ENCODE measurements at regions not wholly inside any gene's neighbourhood (a gene's known extent, or its start where the extent isn't known, plus 50 kb on each side); places are given as distances from the start of the nearest gene placed in this dataset.

DNA sequence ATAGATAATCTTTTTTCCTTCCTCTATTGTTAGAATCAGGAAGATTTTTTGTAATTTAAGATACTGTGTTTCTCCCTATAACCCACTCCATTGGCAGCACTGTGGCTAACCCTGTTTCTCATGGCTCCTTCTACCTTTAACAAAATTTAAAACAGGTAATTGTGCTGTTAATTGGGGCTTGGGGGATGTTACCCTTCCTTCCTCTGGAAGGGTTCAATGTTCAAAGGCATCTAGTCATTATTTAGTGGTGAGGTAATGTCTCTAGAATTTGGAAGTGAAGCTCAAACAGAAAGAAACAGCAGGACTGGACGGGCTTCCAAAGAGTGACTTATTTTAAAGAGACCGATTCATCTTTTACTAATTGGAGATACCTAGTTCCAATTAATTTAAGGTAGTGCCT lies 166.4 kb downstream of the TRIML1 start:
- DNase-seq (ENCODE audit: extremely low spot score in 2 of 2), result no peak
- Histone ChIP-seq H3K27me3 (no peaks in the 10 kb centered on the region), H3K4me1 (no peaks in the 10 kb centered on the region), H3K36me3 (no peaks in the 10 kb centered on the region), H3K27ac (no peak overlapping the region), H3K4me3 (no peak overlapping the region), H3K9me3 (no peaks in the 10 kb centered on the region)
- TF ChIP-seq POLR2AphosphoS5 (IDR thresholded peaks at IDR 0.05; ENCODE audit: insufficient read depth in 1 of 2, low read depth in 1 of 2) (no peak), POLR2A (IDR thresholded peaks at IDR 0.05) (no peak), CTCF (IDR thresholded peaks at IDR 0.05) (no peak)
- intact Hi-C loops (cut with DNase I), result no loop called here

DNA sequence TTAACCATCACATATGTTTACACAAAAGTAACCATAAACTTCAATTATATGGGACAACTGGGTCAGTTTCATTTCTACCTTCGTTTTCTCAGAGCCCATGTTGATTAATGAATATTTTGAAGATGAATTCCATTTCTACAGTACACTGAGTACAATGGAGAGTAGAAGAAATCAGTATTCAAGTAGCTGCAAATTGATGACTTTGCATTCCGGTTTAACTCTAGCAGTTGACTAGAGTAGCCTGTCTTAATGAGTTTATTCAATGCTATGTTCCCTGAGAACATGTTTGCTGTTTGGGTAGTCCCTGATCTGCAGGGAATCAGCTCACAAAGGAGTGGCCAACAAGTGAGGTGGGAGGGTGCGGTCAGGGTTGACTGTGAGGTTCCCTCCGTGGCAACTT lies 168.3 kb downstream of the TRIML1 start:
- H3K9me3 ChIP-seq, result no peaks in the 10 kb centered on the region
- H3K27ac ChIP-seq, result no peak overlapping the region
- H3K36me3 ChIP-seq, result no peaks in the 10 kb centered on the region
- H3K27me3 ChIP-seq, result no peaks in the 10 kb centered on the region
- intact Hi-C loops (cut with DNase I), result no loop called here
- H3K4me1 ChIP-seq, result no peaks in the 10 kb centered on the region
- no peak overlapping the region for H3K4me3 ChIP-seq
- TF ChIP-seq CTCF (IDR thresholded peaks at IDR 0.05) (no peak), POLR2A (IDR thresholded peaks at IDR 0.05) (no peak), POLR2AphosphoS5 (IDR thresholded peaks at IDR 0.05; ENCODE audit: insufficient read depth in 1 of 2, low read depth in 1 of 2) (no peak)
- DNase-seq (ENCODE audit: extremely low spot score in 2 of 2), result no peak

DNA sequence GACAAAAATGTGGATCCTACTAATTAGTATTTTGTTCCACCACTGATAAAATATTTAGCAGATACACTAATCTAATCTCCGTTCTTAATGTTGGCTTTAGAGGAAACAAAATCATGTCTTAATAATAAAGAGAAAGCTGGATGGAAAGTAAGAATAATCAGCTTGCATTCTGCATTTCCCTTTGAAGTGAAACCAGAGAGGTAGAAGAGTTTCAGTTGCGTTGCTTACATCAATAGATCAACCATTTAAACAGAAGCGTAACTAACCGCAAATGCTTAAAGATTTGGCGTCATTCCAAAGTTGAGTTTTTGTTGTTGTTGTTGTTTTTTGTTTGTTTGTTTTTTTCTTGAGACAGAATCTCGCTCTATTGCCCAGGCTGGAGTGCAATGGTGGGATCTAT lies 168.9 kb downstream of the TRIML1 start:
- no peaks in the 10 kb centered on the region for H3K4me1 ChIP-seq
- TF ChIP-seq CTCF (IDR thresholded peaks at IDR 0.05) (no peak), POLR2AphosphoS5 (IDR thresholded peaks at IDR 0.05; ENCODE audit: insufficient read depth in 1 of 2, low read depth in 1 of 2) (no peak), POLR2A (IDR thresholded peaks at IDR 0.05) (no peak)
- no peaks in the 10 kb centered on the region for H3K27me3 ChIP-seq

DNA sequence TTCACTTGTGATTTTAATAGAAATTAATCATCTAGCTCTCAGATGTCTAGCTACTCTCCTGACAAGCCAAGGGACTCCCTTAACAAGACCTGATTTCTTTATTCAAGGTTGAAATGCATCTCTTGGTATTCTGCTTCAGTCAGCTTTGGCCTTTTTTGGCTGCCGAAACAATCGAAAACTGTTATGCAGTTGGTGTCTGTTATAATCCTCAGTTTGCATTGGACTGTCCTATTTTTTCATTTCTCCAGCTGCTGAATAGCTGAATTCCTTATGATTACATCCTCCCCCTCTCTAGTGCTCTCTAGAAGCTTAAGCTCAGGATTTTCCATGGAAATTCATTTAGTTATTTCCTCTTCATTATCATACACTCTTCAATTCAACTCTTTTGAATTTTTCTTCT lies 177.2 kb downstream of the TRIML1 start:
- no peak overlapping the region for H3K4me3 ChIP-seq
- H3K36me3 ChIP-seq, result no peaks in the 10 kb centered on the region
- intact Hi-C loops (cut with DNase I), result no loop called here
- H3K27ac ChIP-seq, result no peak overlapping the region
- no peaks in the 10 kb centered on the region for H3K27me3 ChIP-seq
- H3K4me1 ChIP-seq, result no peaks in the 10 kb centered on the region
- TF ChIP-seq POLR2AphosphoS5 (IDR thresholded peaks at IDR 0.05; ENCODE audit: insufficient read depth in 1 of 2, low read depth in 1 of 2) (no peak), POLR2A (IDR thresholded peaks at IDR 0.05) (no peak), CTCF (IDR thresholded peaks at IDR 0.05) (no peak)
- no peak for DNase-seq (ENCODE audit: extremely low spot score in 2 of 2)
- H3K9me3 ChIP-seq, result no peaks in the 10 kb centered on the region

More for the DNA sequence above, 168.9 kb downstream of the TRIML1 start:
- H3K9me3 ChIP-seq, result no peaks in the 10 kb centered on the region
- DNase-seq (ENCODE audit: extremely low spot score in 2 of 2), result no peak
- H3K27ac ChIP-seq, result no peak overlapping the region
- H3K4me3 ChIP-seq, result no peak overlapping the region
- H3K36me3 ChIP-seq, result no peaks in the 10 kb centered on the region
- intact Hi-C loops (cut with DNase I), result no loop called here

DNA sequence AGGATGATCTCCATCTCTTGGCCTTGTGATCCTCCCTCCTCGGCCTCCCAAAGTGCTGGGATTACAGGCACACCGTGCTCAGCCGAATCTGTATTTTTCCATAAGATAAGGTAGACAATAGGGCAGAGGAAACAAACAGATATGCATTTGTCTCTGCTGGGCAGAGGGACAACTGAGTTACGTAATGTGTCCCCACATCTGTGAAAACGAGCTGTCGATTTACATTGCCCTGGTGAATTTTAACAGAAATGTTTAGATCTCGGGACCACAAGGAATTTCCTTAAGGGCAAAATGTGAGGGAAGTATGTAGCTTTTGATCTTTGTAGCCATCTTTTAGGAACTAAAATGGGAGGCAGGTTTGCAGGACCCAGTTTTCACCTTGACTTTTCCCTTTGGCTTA lies 189.7 kb downstream of the TRIML1 start:
- intact Hi-C loops (cut with DNase I), result no loop called here
- no peak for TF ChIP-seq POLR2A (IDR thresholded peaks at IDR 0.05)
- no peak for TF ChIP-seq POLR2AphosphoS5 (IDR thresholded peaks at IDR 0.05; ENCODE audit: insufficient read depth in 1 of 2, low read depth in 1 of 2)
- TF ChIP-seq CTCF (IDR thresholded peaks at IDR 0.05), result no peak
- no peak overlapping the region for H3K4me3 ChIP-seq
- H3K9me3 ChIP-seq, result no peaks in the 10 kb centered on the region
- no peak for DNase-seq (ENCODE audit: extremely low spot score in 2 of 2)
- H3K36me3 ChIP-seq, result no peaks in the 10 kb centered on the region
- no peaks in the 10 kb centered on the region for H3K27me3 ChIP-seq
- H3K27ac ChIP-seq, result no peak overlapping the region
- H3K4me1 ChIP-seq, result no peaks in the 10 kb centered on the region
